NCI-H1694 (cell line): ENCODE measurements at regions not wholly inside any gene's neighbourhood (a gene's known extent, or its start where the extent isn't known, plus 50 kb on each side); places are given as distances from the start of the nearest gene placed in this dataset.

ENCODE experiments used
- DNase-seq: peaks from one replicate; lab custom pipeline; 2025; lab: John Stamatoyannopoulos, UW

GRCh38 chr5:88396751-88397281, 128.2 kb upstream of the TMEM161B start:
- DNase-seq: no peak

- no peak for DNase-seq
Observed at GRCh38 chr5:88396000-88396535, 127.4 kb upstream of the TMEM161B start.

- no peak for DNase-seq
Observed at GRCh38 chr5:88395264-88395663, 126.6 kb upstream of the TMEM161B start.

GRCh38 chr5:88394536-88395175, 126.0 kb upstream of the TMEM161B start:
- DNase-seq: no peak

- no peak for DNase-seq
Observed at GRCh38 chr5:88393716-88394535, 125.3 kb upstream of the TMEM161B start.

GRCh38 chr5:88393042-88393441, 124.4 kb upstream of the TMEM161B start:
- DNase-seq: no peak

GRCh38 chr5:88391991-88392390, 123.3 kb upstream of the TMEM161B start:
- no peak for DNase-seq

GRCh38 chr5:88391116-88391515, 122.5 kb upstream of the TMEM161B start:
- no peak for DNase-seq

- no peak for DNase-seq
Observed at GRCh38 chr5:88390481-88390880, 121.8 kb upstream of the TMEM161B start.

GRCh38 chr5:88390096-88390441, 121.4 kb upstream of the TMEM161B start:
- no peak for DNase-seq

- no peak for DNase-seq
Observed at GRCh38 chr5:88389338-88390095, 120.9 kb upstream of the TMEM161B start.

- no peak for DNase-seq
Observed at GRCh38 chr5:88388476-88389337, 120.1 kb upstream of the TMEM161B start.

GRCh38 chr5:88384886-88385285, 116.2 kb upstream of the TMEM161B start:
- DNase-seq: no peak

GRCh38 chr5:88380332-88380731, 111.7 kb upstream of the TMEM161B start:
- no peak for DNase-seq

- no peak for DNase-seq
Observed at GRCh38 chr5:88377705-88378656, 109.3 kb upstream of the TMEM161B start.

- no peak for DNase-seq
Observed at GRCh38 chr5:88377240-88377639, 108.6 kb upstream of the TMEM161B start.

- DNase-seq: no peak
Observed at GRCh38 chr5:88376728-88377127, 108.1 kb upstream of the TMEM161B start.

- no peak for DNase-seq
Observed at GRCh38 chr5:88374391-88374790, 105.7 kb upstream of the TMEM161B start.

GRCh38 chr5:88370824-88371223, 102.2 kb upstream of the TMEM161B start:
- DNase-seq: no peak

- no peak for DNase-seq
Observed at GRCh38 chr5:88368201-88368600, 99.6 kb upstream of the TMEM161B start.
